Parathyroid adenoma (tissue), 2 donors: ENCODE measurements at regions not wholly inside any gene's neighbourhood (a gene's known extent, or its start where the extent isn't known, plus 50 kb on each side); places are given as distances from the start of the nearest gene placed in this dataset.

Source experiments
- H2AFZ ChIP-seq: fragments of 300-600 bp; sonication (generic); one replicate; pipeline ENCODE4 v1.7.0; 2017; ENCODE audit warnings: antibody characterized with exemption, mild to moderate bottlenecking
- H3K27ac ChIP-seq: fragments of 300-600 bp; sonication (generic); one replicate; pipeline ENCODE4 v1.7.0; 2017
- H3K27me3 ChIP-seq: fragments of 300-600 bp; sonication (generic); one replicate; pipeline ENCODE4 v1.7.0; 2017; ENCODE audit warnings: low read length; ENCODE audit not compliant: control insufficient read depth, insufficient read depth
- H3K36me3 ChIP-seq: fragments of 300-600 bp; sonication (generic); one replicate; pipeline ENCODE4 v1.7.0; 2017; ENCODE audit warnings: low read length; ENCODE audit not compliant: control insufficient read depth, insufficient read depth
- H3K4me1 ChIP-seq: fragments of 300-600 bp; sonication (generic); one replicate; pipeline ENCODE4 v1.7.0; 2017; ENCODE audit warnings: control low read depth
- H3K4me2 ChIP-seq: fragments of 300-600 bp; sonication (generic); one replicate; pipeline ENCODE4 v1.7.0; 2017; ENCODE audit warnings: low read length
- H3K4me3 ChIP-seq: fragments of 300-600 bp; sonication (generic); one replicate; pipeline ENCODE4 v1.7.0; 2017; ENCODE audit warnings: low read depth, low read length
- H3K79me2 ChIP-seq: fragments of 300-600 bp; sonication (generic); one replicate; pipeline ENCODE4 v1.7.0; 2017; ENCODE audit warnings: control low read depth
- H3K9ac ChIP-seq: fragments of 300-600 bp; sonication (generic); one replicate; pipeline ENCODE4 v1.7.0; 2017; ENCODE audit warnings: mild to moderate bottlenecking
- H3K9me3 ChIP-seq: fragments of 300-600 bp; sonication (generic); one replicate; pipeline ENCODE4 v1.7.0; 2017; ENCODE audit warnings: low read length; ENCODE audit not compliant: control insufficient read depth
- TF ChIP-seq, protein P1 (sequence below): fragments of 300-600 bp; sonication (generic); IDR thresholded peaks from one replicate; pipeline ENCODE4 v1.7.0; 2017; ENCODE audit warnings: antibody characterized with exemption, mild to moderate bottlenecking
- donor health status: primary hyperparathyroidism.

DNA sequence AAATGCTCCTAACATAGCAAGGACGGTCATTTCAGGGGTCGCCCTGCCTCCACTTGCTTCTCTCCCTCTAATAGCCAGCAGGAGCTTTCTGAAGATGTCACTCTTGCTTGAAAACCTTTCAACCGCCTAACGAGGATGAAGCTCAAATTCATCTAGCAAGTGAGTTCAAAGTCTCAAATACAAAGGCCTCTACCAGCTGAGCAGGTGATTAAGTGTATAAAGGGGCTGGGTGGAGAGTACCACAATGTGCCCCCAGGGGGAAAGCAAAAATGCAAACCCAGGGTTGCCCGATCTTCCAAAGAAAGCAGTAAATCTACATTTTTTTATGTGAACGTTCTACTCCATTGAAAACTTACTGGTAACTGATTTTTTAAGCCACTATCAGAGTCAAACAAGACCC is 50.4 kb upstream of the GRIP2 start:
- Histone ChIP-seq H3K4me3 (no peak overlapping the region), H3K9me3 (no peaks in the 10 kb centered on the region), H3K79me2 (no peaks in the 10 kb centered on the region), H3K4me2 (no peak overlapping the region), H2AFZ (no peak overlapping the region), H3K27me3 (no peaks in the 10 kb centered on the region), H3K4me1 (no peaks in the 10 kb centered on the region), H3K36me3 (no peaks in the 10 kb centered on the region), H3K9ac (no peak overlapping the region), H3K27ac (no peak overlapping the region)
- TF ChIP-seq, protein P1, sequence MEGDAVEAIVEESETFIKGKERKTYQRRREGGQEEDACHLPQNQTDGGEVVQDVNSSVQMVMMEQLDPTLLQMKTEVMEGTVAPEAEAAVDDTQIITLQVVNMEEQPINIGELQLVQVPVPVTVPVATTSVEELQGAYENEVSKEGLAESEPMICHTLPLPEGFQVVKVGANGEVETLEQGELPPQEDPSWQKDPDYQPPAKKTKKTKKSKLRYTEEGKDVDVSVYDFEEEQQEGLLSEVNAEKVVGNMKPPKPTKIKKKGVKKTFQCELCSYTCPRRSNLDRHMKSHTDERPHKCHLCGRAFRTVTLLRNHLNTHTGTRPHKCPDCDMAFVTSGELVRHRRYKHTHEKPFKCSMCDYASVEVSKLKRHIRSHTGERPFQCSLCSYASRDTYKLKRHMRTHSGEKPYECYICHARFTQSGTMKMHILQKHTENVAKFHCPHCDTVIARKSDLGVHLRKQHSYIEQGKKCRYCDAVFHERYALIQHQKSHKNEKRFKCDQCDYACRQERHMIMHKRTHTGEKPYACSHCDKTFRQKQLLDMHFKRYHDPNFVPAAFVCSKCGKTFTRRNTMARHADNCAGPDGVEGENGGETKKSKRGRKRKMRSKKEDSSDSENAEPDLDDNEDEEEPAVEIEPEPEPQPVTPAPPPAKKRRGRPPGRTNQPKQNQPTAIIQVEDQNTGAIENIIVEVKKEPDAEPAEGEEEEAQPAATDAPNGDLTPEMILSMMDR: no peak

DNA sequence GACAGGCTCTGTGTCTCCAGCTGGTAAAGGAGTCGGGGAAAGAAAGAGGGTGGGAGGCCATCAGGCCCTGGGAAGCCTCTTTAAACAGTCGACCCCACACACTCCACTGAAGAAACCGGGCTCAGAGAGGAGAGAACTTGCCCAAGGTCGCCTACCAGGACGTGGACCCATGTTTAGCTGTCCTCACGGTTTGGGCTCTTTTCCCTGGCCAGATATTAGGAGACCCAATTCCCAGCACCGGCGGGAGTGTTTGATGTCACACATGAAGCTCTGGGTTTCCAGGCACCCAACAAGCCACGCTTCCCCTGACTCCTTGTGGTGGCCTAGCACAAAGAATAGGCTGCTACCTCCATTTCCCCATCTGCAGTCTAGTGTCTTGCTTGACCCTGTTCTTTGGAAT is 52.2 kb upstream of the GRIP2 start:
- no peaks in the 10 kb centered on the region for H3K36me3 ChIP-seq
- H3K79me2 ChIP-seq: no peaks in the 10 kb centered on the region
- H3K4me3 ChIP-seq: no peak overlapping the region
- H2AFZ ChIP-seq: no peak overlapping the region
- no peaks in the 10 kb centered on the region for H3K27me3 ChIP-seq
- H3K9me3 ChIP-seq: no peaks in the 10 kb centered on the region
- H3K4me2 ChIP-seq: no peak overlapping the region
- no peak overlapping the region for H3K27ac ChIP-seq
- TF ChIP-seq, protein P1: no peak
- no peak overlapping the region for H3K9ac ChIP-seq
- no peaks in the 10 kb centered on the region for H3K4me1 ChIP-seq

DNA sequence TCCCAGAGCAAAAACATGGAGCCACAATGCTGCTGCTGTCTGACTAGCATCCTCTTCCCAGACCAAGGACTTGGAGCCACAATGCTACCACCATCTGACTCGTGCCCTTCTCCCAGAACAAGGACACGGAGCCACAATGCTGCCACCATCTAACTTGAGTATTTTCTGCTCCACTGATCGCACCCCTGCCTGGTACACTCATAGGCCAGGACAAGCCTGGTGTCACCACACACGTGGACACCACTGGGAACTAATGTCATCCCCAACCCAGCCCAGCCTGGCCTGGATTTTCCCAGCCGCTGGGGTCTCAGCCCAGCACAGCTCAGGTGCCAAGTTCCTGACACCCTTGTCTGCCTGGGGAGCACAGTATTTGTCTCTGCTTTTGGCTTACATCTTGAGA is 52.7 kb upstream of the GRIP2 start:
- Histone ChIP-seq H3K9me3 (no peaks in the 10 kb centered on the region), H3K4me1 (no peaks in the 10 kb centered on the region), H3K79me2 (no peaks in the 10 kb centered on the region), H3K36me3 (no peaks in the 10 kb centered on the region), H3K27me3 (no peaks in the 10 kb centered on the region), H3K9ac (no peak overlapping the region), H3K4me2 (no peak overlapping the region), H2AFZ (no peak overlapping the region), H3K4me3 (no peak overlapping the region), H3K27ac (no peak overlapping the region)
- TF ChIP-seq, protein P1: no peak

DNA sequence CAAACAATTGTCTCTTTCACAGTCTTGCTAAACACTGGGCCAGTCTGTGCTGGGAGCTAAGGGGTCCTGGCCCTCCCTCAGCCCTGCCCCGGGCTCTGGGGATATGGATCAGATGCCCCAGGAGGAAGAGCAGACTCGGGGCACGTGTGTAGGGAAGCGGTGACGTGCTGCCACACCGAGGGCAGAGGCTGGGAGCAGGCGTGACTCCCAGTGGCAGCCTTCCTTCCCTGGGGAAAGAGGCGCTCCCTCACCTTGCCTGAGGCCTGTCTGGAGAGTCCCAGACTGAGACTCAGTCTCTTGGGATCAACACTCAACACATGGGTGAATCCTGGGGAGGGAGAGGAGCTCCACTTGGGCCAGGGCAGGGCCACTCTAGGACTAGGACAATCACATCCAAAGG is 54.1 kb upstream of the GRIP2 start:
- H3K27me3 ChIP-seq: no peaks in the 10 kb centered on the region
- no peak overlapping the region for H3K27ac ChIP-seq
- TF ChIP-seq, protein P1: no peak
- H3K9me3 ChIP-seq: no peaks in the 10 kb centered on the region
- H3K79me2 ChIP-seq: no peaks in the 10 kb centered on the region
- H3K36me3 ChIP-seq: no peaks in the 10 kb centered on the region
- H3K4me1 ChIP-seq: no peaks in the 10 kb centered on the region
- no peak overlapping the region for H3K9ac ChIP-seq
- H3K4me3 ChIP-seq: no peak overlapping the region
- H3K4me2 ChIP-seq: no peak overlapping the region
- H2AFZ ChIP-seq: no peak overlapping the region

DNA sequence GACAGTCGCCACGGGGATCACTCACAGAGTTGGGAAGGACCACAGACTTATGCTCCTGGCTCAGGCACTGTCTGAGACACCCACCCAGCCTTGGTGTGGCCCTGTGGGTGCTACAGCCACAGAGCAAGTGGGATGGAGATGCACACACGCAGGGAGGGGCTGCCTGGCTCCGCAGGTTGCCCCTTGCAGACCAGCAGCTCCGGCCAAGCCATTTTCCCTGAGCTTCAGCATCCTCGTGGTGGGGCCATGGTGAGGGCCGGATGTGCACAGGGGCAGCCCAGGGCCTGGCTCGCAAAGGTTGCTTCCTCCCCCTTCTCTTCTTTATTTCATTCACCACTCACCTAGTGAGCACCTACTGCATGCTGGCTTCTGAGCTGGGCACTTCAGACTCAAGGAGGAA is 55.4 kb upstream of the GRIP2 start:
- Histone ChIP-seq H3K27me3 (no peaks in the 10 kb centered on the region), H2AFZ (no peak overlapping the region)
- TF ChIP-seq, protein P1: no peak

More for the DNA sequence above, 55.4 kb upstream of the GRIP2 start:
- Histone ChIP-seq H3K79me2 (no peaks in the 10 kb centered on the region), H3K4me2 (no peak overlapping the region), H3K4me1 (no peaks in the 10 kb centered on the region), H3K9ac (no peak overlapping the region), H3K9me3 (no peaks in the 10 kb centered on the region), H3K27ac (no peak overlapping the region), H3K4me3 (no peak overlapping the region), H3K36me3 (no peaks in the 10 kb centered on the region)
